ENCODE measurements at regions not wholly inside any gene's neighbourhood (a gene's known extent, or its start where the extent isn't known, plus 50 kb on each side); places are given as distances from the start of the nearest gene placed in this dataset.
"Not testable (repeated sequence)": the region's sequence is repeated elsewhere in the genome, so short reads cannot be mapped to it uniquely, and the experiment has no call there.

DNA sequence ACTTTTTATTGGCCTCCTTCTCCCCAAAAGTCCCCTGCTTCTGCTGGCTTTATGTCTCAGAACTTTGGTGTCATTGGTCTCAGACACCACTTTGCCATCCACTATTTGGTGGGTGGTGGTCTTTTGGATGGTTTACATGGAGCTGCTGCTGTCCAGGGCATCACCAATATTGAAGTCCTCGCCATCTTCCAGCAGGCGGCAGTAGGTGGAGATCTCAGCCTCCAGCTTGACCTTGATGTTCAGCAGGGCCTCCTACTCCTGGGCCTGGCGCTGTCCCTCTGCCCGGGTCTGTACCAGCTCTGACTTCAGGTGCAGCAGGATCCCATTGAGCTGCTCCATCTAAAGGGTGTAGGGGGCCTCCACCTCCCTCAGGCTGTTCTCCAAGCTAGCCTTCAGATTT, 148.4 kb upstream of the FOXA2 start:
- Histone ChIP-seq H3K4me1 (ENCODE audit: control insufficient read depth in 1 of 2, insufficient read depth in 2 of 2, low read depth in 1 of 2, low read length in 1 of 2) (no peaks in the 10 kb centered on the region), H3K4me3 (ENCODE audit: low read depth in 2 of 2, low read length in 1 of 2) (no peak overlapping the region), H2AFZ (ENCODE audit: low read depth) (no peak overlapping the region), H3K9ac (no peak overlapping the region), H3K4me2 (no peak overlapping the region), H3K27ac (ENCODE audit: low read depth in 2 of 2, low read length in 1 of 2) (no peak overlapping the region), H3K79me2 (ENCODE audit: insufficient read depth) (no peaks in the 10 kb centered on the region), H3K27me3 (ENCODE audit: insufficient read depth) (peaks cover 27% of the 10 kb centered on the region; the same call in 1 of the 2 replicates), H3K9me3 (no peaks in the 10 kb centered on the region), H4K20me1 (ENCODE audit: insufficient read depth) (no peaks in the 10 kb centered on the region), H3F3A (replicated peaks; ENCODE audit: insufficient read depth) (no peaks in the 10 kb centered on the region), H3K9me2 (no peaks in the 10 kb centered on the region), H3K36me3 (replicated peaks in 1 of 2; ENCODE audit: control insufficient read depth in 1 of 2, insufficient read depth in 2 of 2, low read length in 1 of 2) (no peaks in the 10 kb centered on the region)
- 15% methylated on average over 4 of the region's 4 CpGs for WGBS (ENCODE audit: low lambda C conversion rate)
- TF ChIP-seq, protein P1, sequence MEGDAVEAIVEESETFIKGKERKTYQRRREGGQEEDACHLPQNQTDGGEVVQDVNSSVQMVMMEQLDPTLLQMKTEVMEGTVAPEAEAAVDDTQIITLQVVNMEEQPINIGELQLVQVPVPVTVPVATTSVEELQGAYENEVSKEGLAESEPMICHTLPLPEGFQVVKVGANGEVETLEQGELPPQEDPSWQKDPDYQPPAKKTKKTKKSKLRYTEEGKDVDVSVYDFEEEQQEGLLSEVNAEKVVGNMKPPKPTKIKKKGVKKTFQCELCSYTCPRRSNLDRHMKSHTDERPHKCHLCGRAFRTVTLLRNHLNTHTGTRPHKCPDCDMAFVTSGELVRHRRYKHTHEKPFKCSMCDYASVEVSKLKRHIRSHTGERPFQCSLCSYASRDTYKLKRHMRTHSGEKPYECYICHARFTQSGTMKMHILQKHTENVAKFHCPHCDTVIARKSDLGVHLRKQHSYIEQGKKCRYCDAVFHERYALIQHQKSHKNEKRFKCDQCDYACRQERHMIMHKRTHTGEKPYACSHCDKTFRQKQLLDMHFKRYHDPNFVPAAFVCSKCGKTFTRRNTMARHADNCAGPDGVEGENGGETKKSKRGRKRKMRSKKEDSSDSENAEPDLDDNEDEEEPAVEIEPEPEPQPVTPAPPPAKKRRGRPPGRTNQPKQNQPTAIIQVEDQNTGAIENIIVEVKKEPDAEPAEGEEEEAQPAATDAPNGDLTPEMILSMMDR (IDR thresholded peaks at IDR 0.05): peak; percentile 31; the same call in 1 of the 2 replicates
- TF ChIP-seq, protein P2, sequence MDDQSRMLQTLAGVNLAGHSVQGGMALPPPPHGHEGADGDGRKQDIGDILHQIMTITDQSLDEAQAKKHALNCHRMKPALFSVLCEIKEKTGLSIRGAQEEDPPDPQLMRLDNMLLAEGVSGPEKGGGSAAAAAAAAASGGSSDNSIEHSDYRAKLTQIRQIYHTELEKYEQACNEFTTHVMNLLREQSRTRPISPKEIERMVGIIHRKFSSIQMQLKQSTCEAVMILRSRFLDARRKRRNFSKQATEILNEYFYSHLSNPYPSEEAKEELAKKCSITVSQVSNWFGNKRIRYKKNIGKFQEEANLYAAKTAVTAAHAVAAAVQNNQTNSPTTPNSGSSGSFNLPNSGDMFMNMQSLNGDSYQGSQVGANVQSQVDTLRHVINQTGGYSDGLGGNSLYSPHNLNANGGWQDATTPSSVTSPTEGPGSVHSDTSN (IDR thresholded peaks at IDR 0.05): no peak
- DNase-seq: no peak
- ChIA-PET CTCF (no interaction called here), POLR2A (no interaction called here)

DNA sequence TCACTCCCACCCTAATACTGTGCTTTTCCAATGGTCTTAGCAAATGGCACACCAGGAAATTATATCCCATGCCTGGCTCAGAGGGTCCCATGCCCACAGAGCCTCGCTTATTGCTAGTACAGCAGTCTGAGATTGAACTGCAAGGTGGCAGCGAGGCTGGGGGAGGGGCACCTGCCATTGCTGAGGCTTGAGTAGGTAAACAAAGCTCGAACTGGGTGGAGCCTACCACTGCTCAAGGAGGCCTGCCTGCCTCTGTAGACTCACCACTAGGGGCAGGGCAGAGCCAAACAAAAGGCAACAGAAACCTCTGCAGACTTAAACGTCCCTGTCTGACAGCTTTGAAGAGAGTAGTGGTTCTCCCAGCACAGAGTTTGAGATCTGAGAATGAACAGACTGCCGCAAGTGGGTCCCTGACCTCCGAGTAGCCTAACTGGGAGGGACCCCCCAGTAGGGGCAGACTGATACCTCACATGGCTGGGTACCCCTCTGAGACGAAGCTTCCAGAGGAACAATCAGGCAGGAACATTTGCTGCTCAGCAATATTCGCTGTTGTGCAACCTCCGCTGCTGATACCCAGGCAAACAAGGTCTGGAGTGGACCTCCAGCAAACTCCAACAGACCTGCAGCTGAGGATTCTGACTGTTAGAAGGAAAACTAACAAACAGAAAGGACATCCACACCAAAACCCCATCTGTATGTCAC, 150.7 kb upstream of the FOXA2 start:
- H3K9me3 ChIP-seq; H3K4me2 ChIP-seq; H3K27ac ChIP-seq (ENCODE audit: low read depth in 2 of 2, low read length in 1 of 2); POLR2A ChIA-PET; H3K36me3 ChIP-seq (replicated peaks in 1 of 2; ENCODE audit: control insufficient read depth in 1 of 2, insufficient read depth in 2 of 2, low read length in 1 of 2); H4K20me1 ChIP-seq (ENCODE audit: insufficient read depth); H3K4me3 ChIP-seq (ENCODE audit: low read depth in 2 of 2, low read length in 1 of 2); H3K79me2 ChIP-seq (ENCODE audit: insufficient read depth); H2AFZ ChIP-seq (ENCODE audit: low read depth); H3F3A ChIP-seq (replicated peaks; ENCODE audit: insufficient read depth); DNase-seq; H3K4me1 ChIP-seq (ENCODE audit: control insufficient read depth in 1 of 2, insufficient read depth in 2 of 2, low read depth in 1 of 2, low read length in 1 of 2); H3K9ac ChIP-seq; H3K9me2 ChIP-seq: not testable (repeated sequence)
- CTCF ChIA-PET: interaction anchor here (1.0 to 2.0 kb wide), 3 partner anchors 13 to 302 kb away, joined by 3 to 4 read pairs (median 4); no protein-coding TSS in a partner anchor
- TF ChIP-seq, protein P1 (IDR thresholded peaks at IDR 0.05): peak; percentile 65
- 19% methylated on average over 6 of the region's 9 CpGs for WGBS (ENCODE audit: low lambda C conversion rate)
- H3K27me3 ChIP-seq (ENCODE audit: insufficient read depth): peaks cover 14% of the 10 kb centered on the region; the same call in 1 of the 2 replicates

DNA sequence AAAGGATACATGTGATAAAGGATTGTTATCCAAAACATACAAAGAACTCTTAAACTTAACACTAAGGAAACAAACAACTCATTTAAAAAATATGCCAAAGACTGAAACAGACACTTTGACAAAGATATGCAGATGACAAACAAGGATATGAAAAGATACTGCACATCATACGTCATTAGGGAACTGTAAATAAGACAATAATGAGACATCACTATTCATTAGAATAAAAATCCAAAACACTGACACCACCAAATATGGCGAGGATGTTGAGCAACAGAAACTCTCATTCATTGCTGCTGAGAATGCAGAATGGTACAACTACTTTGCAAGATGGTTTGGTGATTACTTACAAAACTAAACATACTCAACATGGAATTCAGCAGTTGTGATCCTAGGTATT, 156.5 kb upstream of the FOXA2 start:
- Histone ChIP-seq H3K9ac (no peak overlapping the region), H3K36me3 (replicated peaks in 1 of 2; ENCODE audit: control insufficient read depth in 1 of 2, insufficient read depth in 2 of 2, low read length in 1 of 2) (no peaks in the 10 kb centered on the region), H3K27ac (ENCODE audit: low read depth in 2 of 2, low read length in 1 of 2) (no peak overlapping the region), H2AFZ (ENCODE audit: low read depth) (no peak overlapping the region), H3K4me3 (ENCODE audit: low read depth in 2 of 2, low read length in 1 of 2) (no peak overlapping the region), H3F3A (replicated peaks; ENCODE audit: insufficient read depth) (no peaks in the 10 kb centered on the region), H3K79me2 (ENCODE audit: insufficient read depth) (no peaks in the 10 kb centered on the region), H4K20me1 (ENCODE audit: insufficient read depth) (no peaks in the 10 kb centered on the region), H3K27me3 (ENCODE audit: insufficient read depth) (no peaks in the 10 kb centered on the region), H3K4me2 (no peak overlapping the region), H3K9me2 (no peaks in the 10 kb centered on the region), H3K4me1 (ENCODE audit: control insufficient read depth in 1 of 2, insufficient read depth in 2 of 2, low read depth in 1 of 2, low read length in 1 of 2) (no peaks in the 10 kb centered on the region), H3K9me3 (no peaks in the 10 kb centered on the region)
- ChIA-PET POLR2A (no interaction called here), CTCF (interaction anchor here (1.2 kb wide), 1 partner anchor 13 kb away, joined by 3 read pairs; no protein-coding TSS in a partner anchor)
- DNase-seq: no peak
- WGBS (ENCODE audit: low lambda C conversion rate): 13% methylated on average over 2 of the region's 2 CpGs
- TF ChIP-seq RAD21 (IDR thresholded peaks at IDR 0.05; ENCODE audit: low read length) (no peak), TEAD4 (IDR thresholded peaks at IDR 0.05; ENCODE audit: borderline replicate concordance, insufficient read depth) (no peak), ELF1 (IDR thresholded peaks at IDR 0.05) (no peak), RXRA (IDR thresholded peaks at IDR 0.05; ENCODE audit: borderline replicate concordance, low read depth) (no peak)

Data from SK-N-SH (cell line).